Right ventricle myocardium inferior (tissue), 1 donor: ENCODE measurements at regions not wholly inside any gene's neighbourhood (a gene's known extent, or its start where the extent isn't known, plus 50 kb on each side); places are given as distances from the start of the nearest gene placed in this dataset.
"Not testable (repeated sequence)": the region's sequence is repeated elsewhere in the genome, so short reads cannot be mapped to it uniquely, and the experiment has no call there.

ENCODE experiments used
- ATAC-seq: fragments of 200-7000 bp; cut with Tn5 transposase; one replicate; pipeline ENCODE4 v1.9.1; 2020; ENCODE audit warnings: mild to moderate bottlenecking, moderate library complexity
- DNase-seq: peaks from one replicate; pipeline ENCODE4 v3.0.0; 2021; ENCODE audit errors: missing footprints
- intact Hi-C: fragments of 100-400 bp; cut with DNase I; formaldehyde crosslinking; loops from one replicate; pipeline ENCODE4 v1.11.0; 2022
- donor health status: DM: no; HTN: yes; CAD: no; lungs with severe emphysema.

- intact Hi-C loops, result no loop called here
- DNase-seq, result no peak
- no peak for ATAC-seq
Observed at GRCh38 chrX:97846718-97847237, 963.1 kb downstream of the RPA4 start.

- no peak for ATAC-seq
- intact Hi-C loops, result no loop called here
- DNase-seq, result no peak
Observed at GRCh38 chrX:97847885-97848679, 964.4 kb downstream of the RPA4 start.

GRCh38 chrX:97849951-97850350 is 966.2 kb downstream of the RPA4 start:
- DNase-seq, result no peak
- intact Hi-C loops, result no loop called here
- ATAC-seq, result no peak

- intact Hi-C loops, result no loop called here
- no peak for DNase-seq
- no peak for ATAC-seq
Observed at GRCh38 chrX:97850911-97851310, 967.2 kb downstream of the RPA4 start.

GRCh38 chrX:97854086-97854485 is 970.4 kb downstream of the RPA4 start:
- ATAC-seq, result no peak
- intact Hi-C loops, result no loop called here

GRCh38 chrX:97858592-97858991 is 974.9 kb downstream of the RPA4 start:
- intact Hi-C loops, result no loop called here
- no peak for ATAC-seq

More at GRCh38 chrX:97854086-97854485, 970.4 kb downstream of the RPA4 start:
- DNase-seq, result no peak

GRCh38 chrX:97860226-97860625 is 976.5 kb downstream of the RPA4 start:
- intact Hi-C loops, result no loop called here
- DNase-seq (no peak), ATAC-seq (no peak)

More at GRCh38 chrX:97858592-97858991, 974.9 kb downstream of the RPA4 start:
- DNase-seq, result no peak

GRCh38 chrX:97863261-97863660 is 979.6 kb downstream of the RPA4 start:
- intact Hi-C loops, result no loop called here
- DNase-seq (no peak), ATAC-seq (no peak)

GRCh38 chrX:97867266-97867665 is 983.6 kb downstream of the RPA4 start:
- DNase-seq (no peak), ATAC-seq (no peak)
- intact Hi-C loops, result no loop called here

GRCh38 chrX:97876697-97877407 is 993.1 kb downstream of the RPA4 start:
- DNase-seq (no peak), ATAC-seq (no peak)
- intact Hi-C loops, result no loop called here

GRCh38 chrX:97882306-97882705 is 998.6 kb downstream of the RPA4 start:
- intact Hi-C loops, result no loop called here
- ATAC-seq (no peak), DNase-seq (no peak)

- DNase-seq (no peak), ATAC-seq (no peak)
- intact Hi-C loops, result no loop called here
Observed at GRCh38 chrX:97895751-97896150, 1012.0 kb downstream of the RPA4 start.

- ATAC-seq (no peak), DNase-seq (no peak)
- intact Hi-C loops, result no loop called here
Observed at GRCh38 chrX:97897998-97898397, 1014.3 kb downstream of the RPA4 start.

- DNase-seq (no peak), ATAC-seq (no peak)
- intact Hi-C loops, result no loop called here
Observed at GRCh38 chrX:97898798-97899197, 1015.1 kb downstream of the RPA4 start.

- intact Hi-C loops, result no loop called here
- no peak for ATAC-seq
- DNase-seq, result no peak
Observed at GRCh38 chrX:97907791-97908190, 1024.1 kb downstream of the RPA4 start.

GRCh38 chrX:97909245-97909644 is 1025.5 kb downstream of the RPA4 start:
- no peak for ATAC-seq
- intact Hi-C loops, result no loop called here
- no peak for DNase-seq

- DNase-seq, intact Hi-C loops, ATAC-seq: not testable (repeated sequence)
Observed at GRCh38 chrX:97915390-97915789, 1031.7 kb downstream of the RPA4 start.

- ATAC-seq, DNase-seq, intact Hi-C loops: not testable (repeated sequence)
Observed at GRCh38 chrX:97921223-97921622, 1037.5 kb downstream of the RPA4 start.

- intact Hi-C loops, result no loop called here
- DNase-seq (no peak), ATAC-seq (no peak)
Observed at GRCh38 chrX:97931586-97931985, 1047.9 kb downstream of the RPA4 start.

- DNase-seq (no peak), ATAC-seq (no peak)
- intact Hi-C loops, result no loop called here
Observed at GRCh38 chrX:97936296-97936695, 1052.6 kb downstream of the RPA4 start.
